Left hindlimb (tissue), 1 donor: ENCODE measurements at regions not wholly inside any gene's neighbourhood (a gene's known extent, or its start where the extent isn't known, plus 50 kb on each side); places are given as distances from the start of the nearest gene placed in this dataset.
"Not testable (repeated sequence)": the region's sequence is repeated elsewhere in the genome, so short reads cannot be mapped to it uniquely, and the experiment has no call there.

Experiments
- DNase-seq: peaks from one replicate; pipeline ENCODE4 v3.0.0-alpha.2; 2018

DNA sequence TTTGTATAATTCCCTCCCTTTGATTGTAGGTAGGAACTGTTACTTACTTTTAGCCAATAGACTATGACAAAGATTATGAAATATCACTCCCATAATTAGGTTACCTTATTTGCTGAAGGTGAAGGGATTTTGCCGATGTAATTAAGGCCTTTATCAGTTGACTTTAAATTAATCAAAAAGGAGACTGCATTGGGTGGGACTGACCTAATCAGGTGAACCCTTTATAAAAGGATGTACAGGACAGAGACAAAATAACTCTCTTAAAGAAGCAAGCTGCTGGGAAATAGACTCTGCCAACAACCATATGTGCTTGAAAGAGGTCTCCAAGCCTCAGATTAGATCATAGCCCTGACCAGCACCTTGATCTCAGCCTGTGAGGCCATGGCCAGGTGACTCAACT lies 167.6 kb downstream of the SOX3 start:
- DNase-seq, result no peak

DNA sequence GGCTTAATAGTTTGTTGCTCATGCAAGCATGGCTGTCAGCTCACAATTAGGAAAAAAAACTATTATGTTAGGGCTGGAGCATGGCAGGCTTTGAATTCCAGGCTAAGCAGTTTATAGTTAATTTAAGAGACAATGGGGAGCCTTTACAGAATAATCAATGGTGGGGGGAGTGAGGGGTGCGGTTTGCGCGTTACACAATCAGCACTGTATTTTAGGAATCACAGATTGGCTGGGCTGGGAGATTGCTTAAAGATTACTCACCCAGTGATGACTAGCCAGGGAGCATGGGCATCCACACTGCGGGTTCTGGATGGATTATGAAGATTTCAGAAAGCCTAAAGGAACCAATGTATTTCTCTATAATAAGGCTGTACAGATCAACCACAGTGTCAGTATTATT lies 186.6 kb downstream of the SOX3 start:
- DNase-seq, result no peak

DNA sequence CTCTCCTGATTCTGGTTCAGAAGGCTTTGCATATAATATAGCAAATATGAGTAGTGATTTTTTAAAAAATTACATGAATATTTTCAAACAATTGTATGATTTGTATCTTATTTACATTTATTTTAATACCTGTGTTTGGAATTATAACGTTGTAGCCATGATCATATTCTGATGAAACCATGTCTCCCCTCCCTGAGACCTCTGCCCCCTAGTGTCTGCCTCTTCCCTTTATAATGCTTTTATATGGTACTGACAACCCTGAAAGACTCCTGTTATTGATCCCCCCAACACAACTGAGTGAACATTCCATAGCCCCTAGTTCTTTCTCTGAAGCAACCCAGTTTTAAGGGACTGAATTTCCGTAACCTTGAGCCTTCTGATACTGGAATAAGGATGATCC lies 187.4 kb downstream of the SOX3 start:
- no peak for DNase-seq

DNA sequence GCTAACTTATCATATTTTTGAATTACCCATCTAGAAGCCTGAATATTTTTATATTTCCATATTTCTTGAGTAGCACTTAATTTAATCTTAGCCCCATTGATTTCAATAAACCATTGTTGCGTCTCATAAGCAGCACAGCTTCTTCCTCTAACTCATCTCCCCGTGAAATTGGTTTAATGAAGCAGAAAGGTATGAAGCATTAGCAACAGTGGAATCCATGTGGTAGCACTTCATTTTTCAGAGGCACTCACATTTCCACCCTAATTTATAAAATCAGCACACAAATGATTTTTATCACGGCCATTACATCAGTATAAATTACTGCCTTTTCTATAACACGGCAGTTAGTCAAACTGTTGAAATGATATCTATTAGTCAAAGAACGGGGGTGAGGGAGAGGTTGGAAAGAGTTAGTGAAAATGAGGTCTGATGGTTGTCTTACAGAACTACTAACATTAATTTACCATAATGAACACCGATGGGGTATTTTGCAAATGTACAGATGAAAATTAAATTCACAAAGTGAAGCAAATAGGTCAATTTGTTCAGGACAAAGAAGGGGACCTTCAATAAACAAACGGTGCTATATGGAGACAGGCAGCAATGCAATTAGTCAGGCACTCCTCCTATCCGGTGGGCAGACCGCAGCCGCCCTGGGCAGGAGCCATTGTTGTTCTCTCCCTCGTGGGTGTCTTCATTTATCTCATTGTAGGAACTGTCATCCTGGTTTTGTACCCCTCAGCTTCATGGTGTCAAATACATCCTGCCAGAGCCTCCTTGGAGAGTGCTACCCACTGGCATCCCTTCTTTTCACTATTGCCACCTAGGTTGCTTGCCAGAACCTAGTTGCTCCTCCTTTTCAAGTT lies 205.7 kb downstream of the SOX3 start:
- no peak for DNase-seq

DNA sequence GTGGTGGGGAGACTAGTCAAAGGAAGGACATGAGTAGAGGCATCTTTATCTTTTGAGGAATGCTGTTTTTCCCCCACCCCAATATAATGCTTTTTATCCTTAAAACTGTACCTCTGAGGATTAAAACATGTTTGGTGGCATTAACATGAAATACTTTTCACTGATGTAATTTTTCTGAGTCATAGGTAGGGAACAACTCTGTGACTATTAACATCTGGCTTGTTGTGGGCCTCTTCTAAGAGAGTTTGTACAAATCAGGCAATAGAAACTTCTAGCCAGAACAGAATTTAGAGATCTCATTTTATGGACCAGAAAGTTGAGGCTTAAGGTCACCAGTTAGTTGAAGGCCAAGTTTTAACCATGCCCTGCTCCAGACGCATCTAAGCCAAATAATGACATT lies 207.6 kb downstream of the SOX3 start:
- no peak for DNase-seq

DNA sequence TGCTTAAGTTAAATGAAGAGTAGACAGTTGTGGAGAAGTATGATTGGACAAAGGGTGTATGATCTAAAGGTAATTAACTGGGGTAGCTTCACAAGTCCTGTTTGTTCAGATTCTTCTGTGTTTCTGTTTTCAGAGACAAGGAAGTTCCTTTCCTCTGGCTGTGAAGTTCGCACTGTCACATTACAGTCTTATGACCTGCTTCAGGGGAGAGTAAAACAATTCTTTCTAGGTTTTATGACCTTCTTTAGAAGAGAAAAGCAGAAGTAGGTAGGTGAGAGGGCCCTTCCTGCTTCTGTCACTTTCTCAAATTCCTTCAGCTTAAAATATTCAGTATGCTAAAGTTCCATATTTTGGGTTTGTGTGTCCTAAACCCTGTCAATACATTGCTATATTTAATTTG lies 211.9 kb downstream of the SOX3 start:
- DNase-seq, result no peak

DNA sequence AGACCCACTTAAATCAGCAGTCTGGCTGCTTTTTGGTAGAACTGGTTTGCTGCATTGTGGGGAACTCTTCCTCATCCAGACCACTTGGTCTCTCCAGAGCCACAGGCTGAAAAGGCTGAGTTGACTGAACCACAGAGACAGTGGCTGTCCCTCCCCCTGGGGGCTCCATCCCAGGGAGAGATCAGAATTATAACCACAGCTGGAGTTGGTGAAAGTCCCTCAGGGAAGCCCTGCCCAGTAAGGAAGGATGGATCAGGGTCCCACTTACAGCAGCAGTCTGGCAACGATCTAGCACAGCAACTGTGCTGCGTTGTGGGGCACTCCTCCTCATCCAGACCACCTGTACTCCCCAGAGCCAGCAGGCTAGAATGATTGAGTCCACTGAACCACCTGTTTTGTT lies 212.7 kb downstream of the SOX3 start:
- no peak for DNase-seq

DNA sequence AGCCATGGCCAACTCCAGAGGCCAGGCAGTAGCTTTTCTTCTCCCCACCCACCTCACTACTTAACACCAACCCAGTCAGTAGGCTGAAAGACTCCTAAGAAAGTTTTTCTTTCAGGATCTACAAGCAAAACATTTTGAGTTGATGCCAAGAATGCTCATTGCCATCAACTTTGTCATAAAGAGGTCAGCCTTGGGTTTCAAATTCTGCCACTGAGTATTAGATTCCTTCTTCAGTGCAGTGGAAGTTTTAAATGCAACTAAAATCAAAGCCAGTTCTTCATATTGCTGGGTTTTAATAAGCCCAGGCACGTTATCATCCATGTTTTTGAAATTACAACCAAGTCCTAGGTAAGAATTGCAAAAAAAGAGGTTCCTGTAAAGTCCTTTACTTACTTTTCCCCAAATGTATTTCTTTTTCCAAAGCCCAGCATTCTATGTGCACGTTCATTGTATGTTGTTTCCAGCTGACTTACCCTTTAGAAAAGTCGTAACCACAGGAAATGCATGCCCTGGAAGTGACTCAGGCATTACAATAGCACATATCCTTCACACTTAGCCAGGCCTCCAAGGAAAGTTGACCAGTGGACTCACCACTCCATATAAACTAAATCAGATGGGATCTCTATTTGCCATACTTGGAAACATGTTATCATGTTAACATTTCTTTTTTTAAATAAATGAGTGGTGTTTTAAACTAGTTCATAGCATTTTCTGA lies 229.9 kb downstream of the SOX3 start:
- DNase-seq, result no peak

DNA sequence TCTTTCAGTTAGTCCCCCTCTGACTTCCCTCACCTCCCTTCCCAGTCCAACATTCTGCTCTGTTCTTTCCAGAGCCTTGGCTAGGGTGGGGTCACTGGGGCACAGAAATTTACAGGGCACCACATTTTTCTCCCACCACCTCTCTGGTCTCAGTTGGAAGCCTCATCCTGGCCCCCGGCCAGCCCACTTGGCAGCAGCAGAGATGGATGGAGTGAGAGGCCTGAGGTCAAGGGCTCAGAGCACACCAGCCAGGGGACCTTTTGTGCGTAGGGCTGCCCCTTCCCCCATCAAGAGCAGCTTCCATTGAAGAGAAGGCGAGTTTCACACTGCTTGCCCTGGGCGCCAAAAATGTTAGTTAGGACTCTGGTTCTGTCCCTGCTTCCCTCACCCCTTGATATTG lies 230.9 kb downstream of the SOX3 start:
- DNase-seq, result no peak

DNA sequence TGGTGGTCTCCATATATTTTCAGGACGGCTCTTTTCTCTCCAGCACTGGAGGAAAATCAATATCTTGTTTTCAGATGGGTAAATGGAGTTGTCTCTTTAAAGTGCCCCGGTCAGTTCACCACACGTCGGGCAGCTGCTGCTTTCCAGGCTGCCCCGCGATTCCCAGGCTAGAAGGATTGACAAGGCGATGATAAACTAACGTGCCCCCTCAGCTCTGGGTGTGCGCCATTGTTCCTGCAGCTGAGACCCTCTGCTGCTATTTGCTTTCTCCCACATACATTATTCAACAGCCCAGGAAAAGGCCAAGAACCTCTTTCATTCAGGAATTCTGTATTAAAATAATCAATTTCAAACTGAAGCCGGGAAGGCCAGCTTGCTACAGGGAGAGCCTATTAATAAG lies 254.5 kb downstream of the SOX3 start:
- DNase-seq, result no peak

DNA sequence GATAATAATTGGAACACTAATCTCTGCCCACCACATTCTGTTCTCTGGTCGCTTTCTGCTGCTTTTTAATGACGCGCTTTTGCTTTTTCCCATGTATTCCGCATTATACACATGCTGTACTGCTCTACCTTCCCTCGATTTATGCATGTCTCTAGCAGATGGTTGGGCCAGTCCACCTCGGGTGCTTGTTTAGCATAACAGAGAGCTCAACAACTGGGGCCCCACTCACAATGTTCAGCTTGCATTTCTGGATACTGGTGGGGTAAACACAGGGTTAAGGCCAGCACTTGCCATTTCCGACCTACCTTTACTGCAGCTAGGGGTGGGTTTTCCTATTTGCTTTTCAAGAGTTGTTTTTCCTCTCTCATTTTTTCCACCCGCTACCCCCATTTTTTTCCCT lies 255.8 kb downstream of the SOX3 start:
- no peak for DNase-seq

DNA sequence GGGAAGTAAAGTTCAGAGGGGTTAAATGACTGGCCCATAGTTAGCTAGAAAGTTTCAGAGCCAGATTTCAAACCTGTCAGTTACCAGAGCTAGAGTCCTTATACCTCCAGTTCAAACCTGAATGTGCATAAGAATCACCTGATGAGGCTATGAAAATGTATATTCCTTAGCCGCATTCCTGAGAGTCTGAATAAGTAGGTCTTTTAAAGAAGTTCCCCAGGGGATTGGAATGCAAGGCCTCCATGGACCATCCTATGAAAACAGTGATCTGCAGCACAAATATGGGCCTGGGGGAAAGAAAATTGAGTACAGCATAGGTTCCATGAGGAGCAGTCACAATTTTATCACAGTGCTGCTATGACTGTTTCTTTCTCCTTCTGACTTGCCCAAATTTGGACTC lies 263.9 kb upstream of the CXorf66 start:
- DNase-seq, result no peak

DNA sequence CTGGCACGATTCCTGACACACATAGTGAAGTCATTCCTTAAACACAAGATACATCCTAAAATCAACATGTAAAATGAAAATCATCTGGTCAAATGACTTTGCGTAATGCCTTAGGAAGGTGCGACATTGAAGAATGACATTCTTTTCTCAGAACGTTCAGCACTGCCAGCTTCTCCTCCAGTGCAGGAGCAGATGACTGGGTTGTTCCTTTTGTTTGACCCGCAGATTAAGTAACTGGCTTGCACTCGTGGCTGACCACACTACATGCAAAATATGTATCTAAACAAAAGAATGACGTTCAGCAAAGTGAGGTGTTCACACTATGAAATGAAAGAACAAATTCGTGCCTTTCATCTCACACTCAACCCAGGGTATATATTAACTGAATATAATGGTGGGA lies 260.7 kb upstream of the CXorf66 start:
- DNase-seq, result not testable (repeated sequence)

DNA sequence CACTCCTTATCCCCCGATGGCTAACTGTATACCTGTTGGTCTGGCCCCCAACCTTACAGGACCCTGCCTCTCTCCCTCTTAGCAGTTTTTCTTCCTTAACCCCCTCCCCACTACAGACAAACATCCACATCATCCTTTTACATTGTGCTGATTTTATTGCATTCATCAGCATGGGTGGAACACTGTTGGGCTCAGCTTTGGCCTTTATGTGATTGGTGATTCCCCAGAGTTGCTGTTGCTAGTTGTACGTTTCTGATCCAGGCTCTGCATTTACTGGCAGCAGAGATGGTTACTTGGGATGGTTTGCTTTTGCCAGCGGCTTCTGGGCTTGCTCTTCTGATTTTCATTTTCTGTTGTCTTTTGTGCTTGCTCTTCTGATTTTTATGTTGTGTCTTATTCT lies 250.6 kb upstream of the CXorf66 start:
- not testable (repeated sequence) for DNase-seq

DNA sequence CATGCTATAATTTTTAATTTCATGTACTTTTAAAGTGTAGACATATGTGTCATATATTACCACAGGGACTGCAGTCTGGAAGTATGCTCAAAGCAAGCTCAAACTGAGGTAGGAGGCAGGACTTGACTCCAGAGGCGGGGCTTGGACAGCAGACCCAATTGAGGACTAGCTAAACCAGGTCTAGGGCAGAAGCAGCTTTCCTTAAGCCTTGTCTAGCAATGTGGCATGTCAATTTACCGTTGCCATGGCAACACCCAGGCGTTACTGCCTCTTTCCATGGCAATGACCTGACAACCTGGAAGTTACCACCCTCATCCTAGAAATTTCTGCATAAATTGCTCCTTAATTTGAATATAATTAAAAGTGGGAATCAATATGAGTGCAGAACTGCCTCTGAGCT lies 249.2 kb upstream of the CXorf66 start:
- DNase-seq, result not testable (repeated sequence)

DNA sequence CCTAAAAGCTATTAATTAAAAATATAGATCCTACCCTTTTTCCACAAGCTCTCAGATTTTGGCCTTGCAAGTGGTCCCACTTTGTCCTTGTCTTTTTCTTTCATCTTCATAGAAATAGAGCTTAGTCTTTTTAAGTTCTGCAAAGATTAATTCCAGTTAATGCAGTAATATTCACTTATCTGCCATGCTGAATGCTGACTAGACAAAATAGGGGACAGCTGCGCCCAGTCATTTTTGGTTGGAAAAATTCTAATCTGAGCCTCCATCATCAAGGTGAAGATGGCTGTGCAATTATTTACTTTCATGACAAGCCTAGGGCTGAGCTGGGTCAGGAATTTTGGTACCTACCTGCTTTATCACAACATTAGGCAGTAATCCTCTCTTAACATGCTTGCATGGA lies 241.3 kb upstream of the CXorf66 start:
- DNase-seq, result no peak

DNA sequence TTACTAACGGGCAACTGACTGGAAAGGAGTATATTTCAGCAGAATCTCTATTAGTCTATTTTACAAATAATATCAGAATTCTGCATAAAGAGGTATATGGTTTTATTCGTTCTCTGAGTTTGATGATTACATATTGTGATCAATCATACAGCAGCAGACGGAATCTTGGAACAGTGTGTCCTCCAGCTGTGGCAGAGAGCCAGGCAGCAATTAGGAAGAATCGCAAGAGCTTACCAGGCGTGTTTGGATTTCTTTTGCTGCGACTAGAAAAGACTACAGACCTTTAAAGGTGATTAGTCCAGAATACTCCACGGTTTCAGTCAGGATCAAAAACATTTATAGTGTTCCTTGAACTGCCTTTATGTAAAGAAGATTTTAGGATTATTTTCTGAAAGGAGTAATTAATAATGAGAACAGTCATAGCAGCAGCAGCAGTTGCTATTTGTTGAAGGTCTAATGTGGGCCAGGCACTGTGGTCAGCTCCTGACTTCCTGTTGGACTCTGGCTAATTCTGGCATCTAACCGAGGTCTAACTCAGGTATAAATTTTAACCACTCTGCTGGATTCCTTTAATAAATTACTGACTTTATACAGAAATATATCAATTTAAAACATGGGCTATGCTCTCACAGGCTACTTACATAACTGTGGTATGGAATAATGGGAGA lies 225.3 kb upstream of the CXorf66 start:
- no peak for DNase-seq

DNA sequence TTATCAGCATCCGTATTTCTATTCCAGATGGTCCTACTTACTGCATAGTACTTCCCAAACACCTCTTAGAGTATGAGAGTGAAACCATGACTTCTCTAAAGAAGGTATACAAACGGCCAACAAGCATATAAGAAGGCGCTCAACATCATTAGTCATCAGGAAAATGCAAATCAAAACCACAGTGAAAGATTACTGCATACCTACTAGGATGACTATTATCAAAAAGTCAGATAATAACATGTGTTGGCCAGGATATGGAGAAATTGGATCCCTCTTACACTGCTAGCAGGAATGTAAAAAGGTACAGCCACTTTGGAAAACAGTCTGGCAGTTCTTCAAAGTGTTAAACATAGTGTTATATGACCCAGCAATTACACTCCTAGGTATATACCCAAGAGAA lies 215.3 kb upstream of the CXorf66 start:
- DNase-seq, result no peak

DNA sequence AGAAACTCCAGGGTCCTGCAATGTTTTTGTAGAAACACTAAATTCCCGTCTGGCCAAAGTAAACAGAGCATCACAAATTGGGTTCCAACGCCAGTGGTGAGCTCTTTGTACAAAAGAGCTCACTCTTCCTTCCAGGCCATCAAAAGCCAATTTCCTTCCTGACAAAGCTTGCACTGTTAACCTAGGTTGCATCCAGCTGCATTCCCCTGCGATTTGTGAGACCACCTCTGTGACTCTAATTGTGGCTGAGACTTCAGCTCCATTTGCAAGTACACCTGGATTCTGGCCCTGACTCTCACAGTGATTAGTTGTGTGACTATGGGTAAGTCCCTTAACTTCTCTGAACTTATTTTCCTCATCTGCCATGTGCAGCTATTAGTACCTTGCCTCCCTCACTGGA lies 212.5 kb upstream of the CXorf66 start:
- DNase-seq, result no peak

DNA sequence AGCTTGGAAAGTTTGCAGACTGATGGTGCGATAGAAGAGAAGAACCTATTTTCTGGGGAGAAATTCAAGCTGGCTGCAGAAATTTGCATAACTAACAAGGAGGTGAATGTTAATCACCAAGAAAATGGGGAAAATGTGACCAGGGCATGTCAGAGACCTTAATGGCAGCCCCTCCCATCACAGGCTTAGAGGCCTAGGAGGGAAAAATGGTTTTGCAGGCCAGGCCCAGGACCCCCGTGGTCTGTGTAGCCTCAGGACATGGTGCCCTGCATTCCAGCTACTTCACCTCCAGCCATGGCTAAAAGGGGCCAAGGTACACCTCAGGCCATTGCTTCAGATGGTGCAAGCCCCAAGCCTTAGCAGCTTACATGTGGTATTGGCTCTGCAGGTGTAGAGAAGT lies 207.1 kb upstream of the CXorf66 start:
- no peak for DNase-seq

DNA sequence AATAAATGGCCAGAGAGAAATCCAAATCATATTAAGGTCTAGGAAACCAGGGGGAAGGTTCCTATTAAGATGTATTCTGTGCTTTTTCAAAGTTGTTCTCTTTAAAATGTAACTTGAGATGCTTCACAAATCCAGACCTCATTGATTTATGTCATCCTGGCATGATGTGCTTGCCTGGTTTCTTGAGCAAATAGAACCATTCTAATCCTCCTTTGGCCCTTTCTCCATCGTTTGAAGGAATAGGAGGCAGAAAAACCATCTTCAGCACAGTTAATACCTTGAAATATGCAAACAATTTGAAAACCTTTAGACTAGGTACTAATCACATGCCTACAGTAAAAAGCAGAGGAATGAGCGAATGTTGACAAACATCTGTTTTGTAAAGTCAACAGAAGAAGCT lies 202.2 kb upstream of the CXorf66 start:
- DNase-seq, result no peak

DNA sequence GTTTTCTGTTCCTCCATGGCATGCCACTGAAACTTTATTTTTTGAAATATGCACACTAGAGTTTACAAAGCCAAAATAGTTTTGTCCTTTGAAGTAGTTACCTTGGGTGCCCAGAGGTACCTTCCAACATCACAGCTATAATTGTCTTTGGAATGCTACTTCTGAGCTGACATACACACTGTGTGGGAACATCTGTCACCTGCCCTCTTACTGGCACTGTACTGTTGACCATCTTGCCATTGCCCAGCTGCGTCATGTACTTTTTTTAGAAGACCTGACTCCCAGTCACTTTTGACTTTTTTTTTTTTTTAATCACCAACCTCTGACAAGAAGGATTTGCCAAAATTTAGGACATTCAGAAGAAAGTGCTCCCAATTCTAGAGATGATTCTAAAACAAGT lies 200.5 kb upstream of the CXorf66 start:
- DNase-seq, result no peak

DNA sequence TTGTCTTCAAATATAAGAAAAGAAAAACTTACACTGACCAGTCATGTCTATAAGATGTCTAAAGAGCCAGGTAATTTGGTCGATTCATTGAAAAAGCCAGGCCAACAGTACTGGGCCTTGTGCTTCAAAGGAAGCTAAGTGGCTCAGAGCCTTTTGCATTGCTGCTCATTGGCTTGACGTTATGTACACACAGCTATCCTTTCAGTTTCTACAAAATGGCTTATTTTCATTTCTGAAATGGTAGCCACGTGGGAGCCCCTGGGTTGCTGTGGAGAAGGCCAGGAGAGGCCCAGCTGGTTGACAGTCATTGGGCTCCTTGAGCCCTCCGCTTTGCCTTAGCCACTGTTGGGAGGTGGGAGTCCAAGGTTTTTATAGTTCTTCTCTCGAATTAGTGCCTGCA lies 199.1 kb upstream of the CXorf66 start:
- DNase-seq, result no peak
